CD4-positive, alpha-beta memory T cell (primary cell): ENCODE measurements at regions not wholly inside any gene's neighbourhood (a gene's known extent, or its start where the extent isn't known, plus 50 kb on each side); places are given as distances from the start of the nearest gene placed in this dataset.

Experiments
- CTCF ChIA-PET: fragments of 350-600 bp; sonication (Branson Sonifier 250); formaldehyde crosslinking; loops from one replicate; lab custom pipeline; 2021; ENCODE audit warnings: inconsistent platforms; ENCODE audit not compliant: partially characterized antibody; lab: Charles Lee
- POLR2A ChIA-PET: fragments of 350-600 bp; sonication (Branson Sonifier 250); formaldehyde crosslinking; loops from one replicate; lab custom pipeline; 2021; ENCODE audit not compliant: partially characterized antibody; lab: Charles Lee
- DNase-seq, 5 donors: peaks; one replicate each; pipeline versions ENCODE4 v3.0.0 to v3.0.0-alpha.2; 2020 to 2022; ENCODE audit warnings: mixed read lengths in 1 of 5
- H3K27ac ChIP-seq: one replicate; pipeline ENCODE4 v1.7.0; 2013; ENCODE audit warnings: low read depth, low read length
- H3K27me3 ChIP-seq: 2 replicates; pipeline ENCODE4 v1.7.0; 2013; ENCODE audit warnings: mild to moderate bottlenecking, low read length, moderate library complexity; ENCODE audit not compliant: insufficient read depth
- H3K36me3 ChIP-seq: 2 replicates; pipeline ENCODE4 v1.7.0; 2013; ENCODE audit warnings: mild to moderate bottlenecking, low read length, moderate library complexity; ENCODE audit not compliant: insufficient read depth
- H3K4me1 ChIP-seq: 2 replicates; pipeline ENCODE4 v1.7.0; 2013; ENCODE audit warnings: mild to moderate bottlenecking, low read length, moderate library complexity; ENCODE audit not compliant: insufficient read depth
- H3K4me3 ChIP-seq, 2 donors: one replicate each; pipeline ENCODE4 v1.7.0; 2013; ENCODE audit warnings: low read length in 2 of 2, mild to moderate bottlenecking in 1 of 2
- H3K9me3 ChIP-seq, 2 donors: one replicate each; pipeline ENCODE4 v1.7.0; 2013; ENCODE audit warnings: low read length in 2 of 2, control low read depth in 1 of 2; ENCODE audit not compliant: control insufficient read depth in 1 of 2
- H3K27ac Mint-ChIP-seq, 7 donors: one replicate each; pipeline ENCODE4 v1.8.0; 2020 to 2021; ENCODE audit warnings: mixed read lengths in 7 of 7, mild to moderate bottlenecking in 6 of 7, inconsistent platforms in 3 of 7, moderate library complexity in 3 of 7
- H3K27me3 Mint-ChIP-seq, 2 donors: one replicate each; pipeline ENCODE4 v1.8.0; 2020 to 2021; ENCODE audit warnings: mixed read lengths in 2 of 2
- H3K36me3 Mint-ChIP-seq, 2 donors: one replicate each; pipeline ENCODE4 v1.8.0; 2020 to 2021; ENCODE audit warnings: mixed read lengths in 2 of 2, inconsistent platforms in 1 of 2, mild to moderate bottlenecking in 1 of 2
- H3K4me1 Mint-ChIP-seq, 4 donors: one replicate each; pipeline ENCODE4 v1.8.0; 2020 to 2021; ENCODE audit warnings: mixed read lengths in 4 of 4, mild to moderate bottlenecking in 1 of 4
- H3K4me3 Mint-ChIP-seq, 8 donors: one replicate each; pipeline ENCODE4 v1.8.0; 2020 to 2021; ENCODE audit warnings: mixed read lengths in 8 of 8, mild to moderate bottlenecking in 7 of 8, moderate library complexity in 6 of 8, inconsistent platforms in 3 of 8
- H3K9me3 Mint-ChIP-seq, 8 donors: one replicate each; pipeline ENCODE4 v1.8.0; 2020 to 2021; ENCODE audit warnings: mixed read lengths in 8 of 8, mild to moderate bottlenecking in 5 of 8, inconsistent platforms in 3 of 8, moderate library complexity in 1 of 8
- intact Hi-C: fragments of 100-400 bp; cut with micrococcal nuclease; formaldehyde crosslinking; loops from one replicate; pipeline ENCODE4 v1.15.1; 2023

DNA sequence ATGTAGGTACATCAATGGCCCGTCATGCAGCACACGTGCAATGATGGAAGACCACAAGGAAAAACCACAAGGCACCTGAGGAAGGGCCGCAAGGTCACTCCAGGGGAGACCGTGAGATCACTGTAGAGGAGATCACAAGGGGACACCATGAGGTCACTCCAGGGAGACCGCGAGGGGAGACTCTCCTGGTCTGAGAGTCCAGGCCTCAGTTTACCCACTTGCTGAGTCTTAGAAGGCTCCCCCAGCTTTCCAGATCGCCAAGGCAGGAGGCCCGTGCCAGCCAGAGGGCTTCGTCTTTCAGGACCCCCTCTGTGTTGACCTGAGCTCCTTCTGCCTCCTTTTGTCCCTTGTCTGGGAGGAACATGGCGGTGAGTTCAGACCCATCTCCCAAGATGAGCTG, 232.2 kb downstream of the ERMARD start:
- no peaks in the 10 kb centered on the region for H3K27me3 ChIP-seq
- no peaks in the 10 kb centered on the region for H3K27me3 Mint-ChIP-seq
- no peaks in the 10 kb centered on the region for H3K4me1 ChIP-seq
- ChIA-PET CTCF (no interaction called here), POLR2A (no interaction called here)
- intact Hi-C loops, result no loop called here
- H3K27ac Mint-ChIP-seq, result no peak overlapping the region
- H3K9me3 Mint-ChIP-seq, result no peaks in the 10 kb centered on the region
- no peak overlapping the region for H3K4me3 ChIP-seq
- no peak for DNase-seq
- no peaks in the 10 kb centered on the region for H3K36me3 Mint-ChIP-seq
- no peaks in the 10 kb centered on the region for H3K4me1 Mint-ChIP-seq
- H3K27ac ChIP-seq, result no peak overlapping the region
- H3K4me3 Mint-ChIP-seq, result no peak overlapping the region
- no peaks in the 10 kb centered on the region for H3K36me3 ChIP-seq
- H3K9me3 ChIP-seq, result no peaks in the 10 kb centered on the region

DNA sequence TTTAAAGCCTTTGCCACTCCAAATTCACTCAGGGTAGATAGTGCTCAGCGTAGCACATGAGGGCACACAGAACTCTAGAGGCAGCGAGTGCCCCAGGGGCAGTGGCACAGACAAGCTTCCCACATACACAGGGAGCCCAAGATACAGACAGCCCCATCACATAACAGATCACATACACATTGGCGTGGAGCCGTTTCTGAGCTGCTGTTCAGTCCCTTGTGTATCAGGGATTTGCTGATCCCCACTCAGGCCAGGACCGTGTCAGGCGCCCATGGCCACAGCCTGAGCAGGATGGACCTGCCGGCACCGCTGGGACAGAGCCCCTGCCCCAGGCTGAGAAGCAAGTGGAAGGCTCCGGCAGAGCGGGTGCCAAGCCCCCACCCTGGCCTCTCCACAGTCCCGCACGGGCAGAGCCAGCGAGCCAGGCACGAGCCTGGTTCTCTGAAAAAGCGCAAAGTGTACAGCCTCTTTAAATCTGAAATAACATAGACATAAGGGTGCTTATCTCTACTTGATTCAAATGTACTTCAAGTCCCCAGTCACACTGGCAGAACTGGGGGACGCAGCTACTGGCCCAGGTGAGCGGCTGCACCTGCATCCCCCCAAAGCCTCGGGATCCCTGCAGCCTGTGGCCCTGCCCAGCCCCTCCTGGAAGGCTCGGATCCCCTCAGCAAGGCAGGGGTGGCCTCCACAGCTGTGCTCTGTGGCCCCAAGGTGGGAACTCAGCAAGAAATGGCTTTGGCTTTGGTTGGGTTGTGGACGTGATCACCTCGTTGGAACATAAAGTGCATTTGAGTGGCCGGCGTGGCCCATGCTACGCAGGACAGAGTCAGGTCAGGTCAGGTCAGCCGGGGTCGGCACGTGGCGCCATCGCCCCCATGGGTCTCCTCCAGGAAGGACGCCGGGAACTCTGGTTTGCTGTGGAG, 231.3 kb downstream of the ERMARD start:
- H3K4me1 Mint-ChIP-seq, result no peaks in the 10 kb centered on the region
- POLR2A ChIA-PET, result no interaction called here
- Histone ChIP-seq H3K4me3 (no peak overlapping the region), H3K27me3 (no peaks in the 10 kb centered on the region), H3K27ac (no peak overlapping the region), H3K36me3 (no peaks in the 10 kb centered on the region), H3K4me1 (no peaks in the 10 kb centered on the region), H3K9me3 (no peaks in the 10 kb centered on the region)
- H3K27ac Mint-ChIP-seq, result no peak overlapping the region
- no peak overlapping the region for H3K4me3 Mint-ChIP-seq
- CTCF ChIA-PET, result no interaction called here
- no peaks in the 10 kb centered on the region for H3K36me3 Mint-ChIP-seq
- intact Hi-C loops, result no loop called here
- no peaks in the 10 kb centered on the region for H3K9me3 Mint-ChIP-seq
- no peaks in the 10 kb centered on the region for H3K27me3 Mint-ChIP-seq
- no peak for DNase-seq

DNA sequence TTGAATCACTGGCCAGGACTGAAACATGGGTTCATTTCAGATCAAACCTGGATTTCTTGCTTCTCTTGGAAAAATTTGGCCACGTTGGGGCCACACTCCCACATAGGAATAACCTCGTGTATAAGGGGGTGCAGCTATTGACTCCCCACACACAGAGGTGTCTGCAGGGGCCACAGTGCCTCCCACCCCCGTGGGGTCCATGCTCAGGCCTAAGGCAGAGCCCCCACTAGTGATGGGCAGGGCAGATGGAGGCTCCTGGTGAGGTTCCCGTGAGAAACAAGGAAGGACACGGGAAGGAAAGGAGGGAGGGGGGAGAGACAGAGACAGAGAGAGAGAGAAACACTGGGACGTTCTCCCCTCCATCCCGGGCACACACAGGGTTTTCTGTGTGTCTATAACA, 230.5 kb downstream of the ERMARD start:
- POLR2A ChIA-PET, result no interaction called here

DNA sequence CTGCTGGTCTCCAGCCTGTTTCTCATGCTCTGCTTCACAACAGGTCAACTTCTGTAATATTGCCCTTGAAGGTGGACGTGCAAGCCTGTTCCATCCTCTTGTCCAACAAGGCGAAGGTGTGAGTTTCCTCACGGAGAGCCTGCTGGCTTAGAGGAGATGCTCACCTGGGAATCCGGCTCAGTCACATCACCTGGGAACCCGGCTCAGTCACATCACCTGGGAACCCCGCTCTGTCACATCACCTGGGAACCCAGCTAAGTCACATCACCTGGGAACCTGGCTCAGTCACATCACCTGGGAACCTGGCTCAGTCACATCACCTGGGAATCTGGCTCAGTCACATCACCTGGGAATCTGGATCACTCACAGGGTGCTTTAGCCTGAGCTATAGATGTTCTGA, 230.1 kb downstream of the ERMARD start:
- H3K27ac ChIP-seq, result no peak overlapping the region
- Mint-ChIP-seq H3K4me1 (no peaks in the 10 kb centered on the region), H3K9me3 (no peaks in the 10 kb centered on the region), H3K27me3 (peaks cover 1 to 2% of the 10 kb centered on the region in 2 donors), H3K36me3 (no peaks in the 10 kb centered on the region), H3K4me3 (no peak overlapping the region), H3K27ac (no peak overlapping the region)
- no peak overlapping the region for H3K4me3 ChIP-seq
- H3K36me3 ChIP-seq, result no peaks in the 10 kb centered on the region
- intact Hi-C loops, result no loop called here
- CTCF ChIA-PET, result interaction anchor here (1.1 kb wide), 1 partner anchor 10 kb away, joined by 3 read pairs; no protein-coding TSS in a partner anchor
- no peaks in the 10 kb centered on the region for H3K27me3 ChIP-seq
- no peaks in the 10 kb centered on the region for H3K4me1 ChIP-seq
- DNase-seq, result no peak
- POLR2A ChIA-PET, result no interaction called here
- H3K9me3 ChIP-seq, result no peaks in the 10 kb centered on the region

More for the DNA sequence above, 230.5 kb downstream of the ERMARD start:
- Mint-ChIP-seq H3K27ac (no peak overlapping the region), H3K4me3 (no peak overlapping the region), H3K9me3 (no peaks in the 10 kb centered on the region), H3K27me3 (no peaks in the 10 kb centered on the region), H3K36me3 (no peaks in the 10 kb centered on the region), H3K4me1 (no peaks in the 10 kb centered on the region)
- H3K27me3 ChIP-seq, result no peaks in the 10 kb centered on the region
- no peak for DNase-seq
- no peaks in the 10 kb centered on the region for H3K4me1 ChIP-seq
- H3K4me3 ChIP-seq, result no peak overlapping the region
- intact Hi-C loops, result no loop called here
- no peaks in the 10 kb centered on the region for H3K36me3 ChIP-seq
- no peak overlapping the region for H3K27ac ChIP-seq
- H3K9me3 ChIP-seq, result no peaks in the 10 kb centered on the region
- CTCF ChIA-PET, result interaction anchor here (1.1 kb wide), 1 partner anchor 10 kb away, joined by 3 read pairs; no protein-coding TSS in a partner anchor

GRCh38 chr6:169980826-169981450, 229.5 kb downstream of the ERMARD start:
- no peak for DNase-seq
- Histone ChIP-seq H3K27me3 (no peaks in the 10 kb centered on the region), H3K27ac (no peak overlapping the region), H3K4me1 (no peaks in the 10 kb centered on the region), H3K4me3 (no peak overlapping the region), H3K9me3 (no peaks in the 10 kb centered on the region), H3K36me3 (no peaks in the 10 kb centered on the region)
- no peaks in the 10 kb centered on the region for H3K4me1 Mint-ChIP-seq
- H3K27me3 Mint-ChIP-seq, result peaks cover 1 to 2% of the 10 kb centered on the region in 2 donors
- no peaks in the 10 kb centered on the region for H3K36me3 Mint-ChIP-seq
- intact Hi-C loops, result no loop called here
- ChIA-PET CTCF (interaction anchor here (1.1 kb wide), 1 partner anchor 11 kb away, joined by 3 read pairs; no protein-coding TSS in a partner anchor), POLR2A (no interaction called here)
- no peak overlapping the region for H3K4me3 Mint-ChIP-seq
- no peaks in the 10 kb centered on the region for H3K9me3 Mint-ChIP-seq
- peak overlapping the region in 1 of 7 donors; percentile 62 for H3K27ac Mint-ChIP-seq

DNA sequence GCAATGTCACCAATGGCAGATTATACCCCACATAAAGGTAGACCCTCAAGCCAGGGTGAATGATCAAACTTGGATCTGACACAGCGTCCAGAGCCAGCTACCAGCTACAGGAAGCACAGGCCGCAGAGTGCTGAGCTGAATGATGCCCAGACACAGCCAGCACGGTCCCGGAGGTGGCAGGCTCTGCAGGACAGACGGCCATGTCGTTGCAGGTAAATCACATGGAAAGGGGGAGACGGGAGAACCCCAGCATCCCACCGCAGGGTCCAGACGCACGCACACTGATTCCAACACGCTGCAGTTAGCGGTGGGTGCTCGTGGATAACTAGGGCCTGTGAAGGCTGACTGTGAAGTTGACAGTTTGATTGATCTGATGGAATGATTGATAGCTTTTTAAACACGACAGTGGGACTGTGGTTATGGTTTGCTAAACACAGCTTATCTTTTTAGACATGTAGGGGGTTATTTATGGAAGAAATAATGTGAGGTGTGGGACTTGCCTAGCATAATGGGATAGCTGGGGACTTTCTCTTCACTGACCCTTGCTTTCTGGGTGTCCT, 228.5 kb downstream of the ERMARD start:
- no peak overlapping the region for H3K27ac ChIP-seq
- CTCF ChIA-PET, result interaction anchor here (1.0 kb wide), 1 partner anchor 10 kb away, joined by 3 read pairs; no protein-coding TSS in a partner anchor
- Mint-ChIP-seq H3K36me3 (no peaks in the 10 kb centered on the region), H3K27ac (no peak overlapping the region), H3K4me3 (no peak overlapping the region), H3K27me3 (peaks cover 1 to 2% of the 10 kb centered on the region in 2 donors), H3K9me3 (no peaks in the 10 kb centered on the region), H3K4me1 (no peaks in the 10 kb centered on the region)
- DNase-seq, result no peak
- no peaks in the 10 kb centered on the region for H3K27me3 ChIP-seq
- H3K4me3 ChIP-seq, result no peak overlapping the region
- POLR2A ChIA-PET, result no interaction called here
- intact Hi-C loops, result no loop called here
- H3K36me3 ChIP-seq, result no peaks in the 10 kb centered on the region
- no peaks in the 10 kb centered on the region for H3K9me3 ChIP-seq
- H3K4me1 ChIP-seq, result no peaks in the 10 kb centered on the region

DNA sequence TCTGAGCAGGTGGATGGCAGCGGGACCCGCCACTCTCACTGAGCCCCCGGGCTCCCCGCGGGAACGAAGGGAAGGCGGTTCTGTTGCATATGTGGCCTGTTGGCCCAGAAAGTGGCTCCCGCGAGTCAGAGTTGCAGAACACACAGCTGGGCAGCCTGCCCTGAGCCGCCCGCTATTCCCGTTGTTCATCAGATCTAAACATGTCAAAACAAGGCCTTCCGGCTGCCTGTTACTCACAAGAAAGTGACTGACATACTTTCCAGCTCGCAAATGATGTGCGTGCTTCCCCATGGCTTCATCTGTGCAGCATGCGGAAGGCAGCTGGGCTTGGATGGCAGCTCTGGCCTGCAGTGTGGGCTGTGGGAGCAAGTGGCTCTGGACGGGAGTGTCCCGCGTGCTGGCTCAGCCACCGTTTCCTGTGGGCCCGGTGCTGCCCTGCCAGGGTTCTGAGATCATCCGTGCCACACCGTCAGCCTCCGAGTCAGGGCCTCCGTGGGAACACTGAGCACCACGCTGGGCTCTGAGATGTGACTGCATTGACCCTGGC, 227.3 kb downstream of the ERMARD start:
- no peaks in the 10 kb centered on the region for H3K9me3 Mint-ChIP-seq
- no peaks in the 10 kb centered on the region for H3K36me3 Mint-ChIP-seq
- no peak overlapping the region for H3K4me3 Mint-ChIP-seq
- Histone ChIP-seq H3K9me3 (no peaks in the 10 kb centered on the region), H3K27ac (no peak overlapping the region), H3K36me3 (no peaks in the 10 kb centered on the region), H3K4me1 (no peaks in the 10 kb centered on the region), H3K27me3 (no peaks in the 10 kb centered on the region), H3K4me3 (no peak overlapping the region)
- intact Hi-C loops, result no loop called here
- H3K27me3 Mint-ChIP-seq, result peaks cover 1 to 2% of the 10 kb centered on the region in 2 donors
- H3K4me1 Mint-ChIP-seq, result no peaks in the 10 kb centered on the region
- ChIA-PET CTCF (no interaction called here), POLR2A (no interaction called here)
- H3K27ac Mint-ChIP-seq, result no peak overlapping the region
- no peak for DNase-seq
